Spinal cord (tissue), 9 donors: ENCODE measurements at regions not wholly inside any gene's neighbourhood (a gene's known extent, or its start where the extent isn't known, plus 50 kb on each side); places are given as distances from the start of the nearest gene placed in this dataset.
"Not testable (repeated sequence)": the region's sequence is repeated elsewhere in the genome, so short reads cannot be mapped to it uniquely, and the experiment has no call there.

Experiments used
- DNase-seq, 6 donors: peaks; one replicate each; pipeline versions ENCODE4 v3.0.0 to v3.0.0-alpha.2; 2013 to 2015; ENCODE audit warnings: low spot score in 6 of 6, low read depth in 4 of 6
- H3K27ac ChIP-seq: one replicate; pipeline ENCODE4 v1.5.1; 2013; ENCODE audit warnings: low read depth, low read length, control low read depth
- H3K27me3 ChIP-seq: one replicate; pipeline ENCODE4 v1.6.1; 2013; ENCODE audit warnings: low read length; ENCODE audit not compliant: control insufficient read depth, insufficient read depth
- H3K36me3 ChIP-seq: one replicate; pipeline ENCODE4 v1.6.1; 2013; ENCODE audit warnings: low read length; ENCODE audit not compliant: control insufficient read depth, insufficient read depth
- H3K4me1 ChIP-seq: one replicate; pipeline ENCODE4 v1.6.1; 2013; ENCODE audit warnings: low read length; ENCODE audit not compliant: control insufficient read depth, insufficient read depth
- H3K4me3 ChIP-seq: one replicate; pipeline ENCODE4 v1.5.1; 2013; ENCODE audit warnings: low read depth, low read length, control low read depth
- H3K9me3 ChIP-seq: one replicate; pipeline ENCODE4 v1.6.1; 2013; ENCODE audit warnings: low read length; ENCODE audit not compliant: control insufficient read depth, insufficient read depth
- WGBS: methylation state at CpG from one replicate; pipeline ENCODE4 v1.1.5; 2013; ENCODE audit warnings: missing lambda C conversion rate; ENCODE audit not compliant: insufficient coverage; 5-methylcytosine and 5-hydroxymethylcytosine counted together
- donor health status: healthy.

DNA sequence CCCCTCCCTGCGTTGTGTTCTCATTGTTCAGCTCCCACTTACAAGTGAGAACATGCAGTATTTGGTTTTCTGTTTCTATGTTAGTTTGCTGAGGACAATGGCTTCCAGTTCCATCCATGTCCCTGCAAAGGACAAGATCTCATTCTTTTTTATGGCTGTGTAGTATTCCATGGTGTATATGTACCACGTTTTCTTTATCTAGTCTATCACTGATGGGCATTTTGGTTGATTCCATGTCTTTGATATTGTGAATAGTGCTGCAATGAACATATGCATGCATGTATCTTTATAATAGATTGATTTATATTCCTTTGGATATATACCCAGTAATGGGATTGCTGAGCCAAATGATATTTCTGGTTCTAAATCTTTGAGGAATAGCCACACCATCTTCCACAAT lies 265.1 kb downstream of the ANTXR2 start:
- H3K27me3 ChIP-seq, H3K36me3 ChIP-seq, H3K4me1 ChIP-seq, H3K4me3 ChIP-seq, H3K9me3 ChIP-seq, DNase-seq, H3K27ac ChIP-seq: not testable (repeated sequence)
- no CpG with 5 or more reads among the region's 2 CpGs for WGBS

DNA sequence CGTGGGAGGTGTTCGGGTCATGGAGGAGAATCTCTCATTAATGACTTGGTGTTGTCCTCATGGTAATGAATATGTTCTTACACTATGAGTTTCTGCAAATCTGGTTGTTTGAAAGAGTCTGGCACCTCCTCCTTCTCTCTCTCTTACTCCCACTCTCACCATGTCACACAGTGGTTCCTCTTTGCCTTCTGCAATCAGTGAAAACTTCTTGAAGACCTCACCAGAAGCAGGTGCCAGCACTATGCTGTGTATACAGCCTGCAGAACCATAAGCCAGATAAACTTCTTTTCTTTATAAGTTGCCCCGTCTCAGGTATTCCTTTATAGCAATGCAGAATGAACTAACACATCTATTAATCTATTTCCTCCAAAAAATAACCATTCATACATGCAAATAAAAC lies 275.0 kb downstream of the ANTXR2 start:
- no peak overlapping the region for H3K4me3 ChIP-seq
- no peaks in the 10 kb centered on the region for H3K27me3 ChIP-seq
- WGBS = 100% methylated on average over 1 of the region's 3 CpGs
- H3K9me3 ChIP-seq = no peaks in the 10 kb centered on the region
- no peaks in the 10 kb centered on the region for H3K4me1 ChIP-seq
- H3K36me3 ChIP-seq = no peaks in the 10 kb centered on the region
- H3K27ac ChIP-seq = no peak overlapping the region
- no peak for DNase-seq

DNA sequence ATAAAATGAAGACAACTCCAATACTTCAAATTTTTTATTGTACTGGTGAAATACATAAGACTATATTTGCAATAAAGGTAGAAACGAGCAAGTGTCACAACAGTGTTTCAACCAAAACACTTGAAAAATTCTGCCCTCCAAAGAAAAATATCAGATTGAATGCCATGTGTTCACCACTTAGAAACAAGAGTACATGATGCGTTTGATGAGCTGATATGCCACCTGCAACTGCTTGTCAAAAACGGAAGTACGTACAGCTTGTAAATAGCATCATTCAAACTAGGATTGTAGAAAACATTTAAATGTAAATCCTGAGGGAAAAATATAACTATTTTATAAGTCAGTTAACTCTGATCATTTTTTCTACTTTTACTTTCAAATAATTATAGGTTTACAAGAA lies 276.1 kb downstream of the ANTXR2 start:
- Histone ChIP-seq H3K4me1 (no peaks in the 10 kb centered on the region), H3K27me3 (no peaks in the 10 kb centered on the region), H3K36me3 (no peaks in the 10 kb centered on the region), H3K4me3 (no peak overlapping the region), H3K9me3 (no peaks in the 10 kb centered on the region), H3K27ac (no peak overlapping the region)
- peak in 2 of 6 donors; percentile 5 to 14 for DNase-seq
- WGBS = no CpG with 5 or more reads among the region's 4 CpGs

DNA sequence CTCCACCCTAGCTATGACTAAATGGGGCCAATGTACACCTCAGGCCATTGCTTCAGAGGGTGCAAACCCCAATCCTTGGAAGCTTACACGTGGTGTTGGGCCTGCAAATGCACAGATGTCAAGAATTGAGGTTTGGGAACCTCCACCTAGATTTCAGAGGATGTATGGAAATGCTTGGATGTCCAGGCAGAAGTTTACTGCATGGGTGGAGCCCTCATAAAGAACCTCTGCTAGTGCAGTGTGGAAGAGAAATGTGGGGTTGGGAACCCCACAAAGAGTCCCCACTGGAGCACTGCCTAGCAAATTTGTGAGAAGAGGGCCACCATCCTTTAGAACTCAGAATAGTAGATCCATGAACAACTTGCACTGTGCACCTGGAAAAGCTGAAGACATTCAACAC lies 284.1 kb downstream of the ANTXR2 start:
- no peak overlapping the region for H3K4me3 ChIP-seq
- peaks cover 6% of the 10 kb centered on the region for H3K9me3 ChIP-seq
- H3K27me3 ChIP-seq = no peaks in the 10 kb centered on the region
- H3K27ac ChIP-seq = no peak overlapping the region
- DNase-seq = no peak
- H3K4me1 ChIP-seq = no peaks in the 10 kb centered on the region
- WGBS = 10% methylated on average over 1 of the region's 1 CpG
- no peaks in the 10 kb centered on the region for H3K36me3 ChIP-seq

DNA sequence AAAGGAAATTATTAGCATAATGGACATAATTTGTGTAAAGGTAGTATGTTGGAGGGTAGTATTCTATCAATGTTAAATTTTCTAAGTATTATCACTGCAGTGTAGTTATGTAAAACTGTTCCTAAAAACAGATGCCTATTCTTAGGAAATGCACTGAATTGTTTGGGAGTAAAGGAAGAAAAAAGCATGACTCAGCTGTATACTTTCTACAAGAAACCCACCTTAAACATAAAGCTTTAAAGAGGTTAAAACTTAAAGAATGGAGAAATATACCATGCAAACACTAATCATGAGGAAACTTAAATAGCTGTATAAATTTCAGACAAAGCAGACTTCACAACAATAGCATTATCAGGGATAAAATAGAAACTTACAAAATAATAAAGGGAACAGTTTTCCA lies 292.9 kb downstream of the ANTXR2 start:
- Histone ChIP-seq H3K27me3 (no peaks in the 10 kb centered on the region), H3K36me3 (no peaks in the 10 kb centered on the region), H3K4me1 (no peaks in the 10 kb centered on the region), H3K27ac (no peak overlapping the region), H3K4me3 (no peak overlapping the region), H3K9me3 (peaks cover 4% of the 10 kb centered on the region)
- DNase-seq = no peak

DNA sequence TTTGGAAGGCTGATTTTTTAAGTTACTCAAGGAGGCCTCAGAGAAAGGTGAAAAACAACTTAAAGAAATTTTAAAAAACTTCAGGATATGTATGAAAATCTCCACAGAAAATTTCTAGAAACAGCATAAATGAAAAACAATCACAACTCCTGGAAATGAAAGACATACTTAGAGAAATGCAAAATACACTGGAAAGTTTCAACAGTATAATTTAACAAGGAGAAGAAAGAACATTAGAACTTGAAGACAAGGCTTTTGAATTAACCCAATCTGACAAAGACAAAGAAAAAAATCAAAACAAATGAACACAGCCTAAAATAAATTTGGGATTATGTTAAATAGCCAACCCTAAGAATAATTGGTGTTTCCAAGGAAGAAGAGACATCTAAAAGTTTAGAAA lies 300.5 kb downstream of the ANTXR2 start:
- H3K27me3 ChIP-seq = no peaks in the 10 kb centered on the region
- peaks cover 10% of the 10 kb centered on the region for H3K9me3 ChIP-seq
- H3K4me3 ChIP-seq = no peak overlapping the region
- H3K27ac ChIP-seq = no peak overlapping the region
- no peaks in the 10 kb centered on the region for H3K36me3 ChIP-seq
- no peak for DNase-seq
- no peaks in the 10 kb centered on the region for H3K4me1 ChIP-seq

DNA sequence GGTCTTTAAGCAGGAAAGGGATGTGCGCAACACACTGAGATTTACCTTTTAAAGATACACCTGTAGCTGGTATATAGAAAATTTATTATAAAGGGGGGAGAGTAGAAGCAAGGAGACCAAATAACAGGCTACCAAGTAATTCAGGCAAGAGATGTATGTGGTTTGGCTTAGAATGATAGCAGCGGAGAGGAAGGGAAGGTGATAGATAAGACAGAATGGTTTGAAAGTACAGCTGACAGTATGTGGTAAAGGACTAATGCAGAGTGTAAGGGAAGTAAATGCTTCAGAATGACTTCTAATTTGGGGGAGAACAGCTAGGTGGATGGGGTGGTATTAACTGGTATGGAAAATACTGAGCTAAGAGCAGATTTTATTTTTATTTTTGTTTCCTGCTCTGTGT lies 308.9 kb downstream of the ANTXR2 start:
- Histone ChIP-seq H3K4me3 (no peak overlapping the region), H3K9me3 (peaks cover 6% of the 10 kb centered on the region), H3K27ac (no peak overlapping the region), H3K27me3 (no peaks in the 10 kb centered on the region), H3K36me3 (no peaks in the 10 kb centered on the region), H3K4me1 (no peaks in the 10 kb centered on the region)
- DNase-seq = no peak
- 100% methylated on average over 1 of the region's 2 CpGs for WGBS

DNA sequence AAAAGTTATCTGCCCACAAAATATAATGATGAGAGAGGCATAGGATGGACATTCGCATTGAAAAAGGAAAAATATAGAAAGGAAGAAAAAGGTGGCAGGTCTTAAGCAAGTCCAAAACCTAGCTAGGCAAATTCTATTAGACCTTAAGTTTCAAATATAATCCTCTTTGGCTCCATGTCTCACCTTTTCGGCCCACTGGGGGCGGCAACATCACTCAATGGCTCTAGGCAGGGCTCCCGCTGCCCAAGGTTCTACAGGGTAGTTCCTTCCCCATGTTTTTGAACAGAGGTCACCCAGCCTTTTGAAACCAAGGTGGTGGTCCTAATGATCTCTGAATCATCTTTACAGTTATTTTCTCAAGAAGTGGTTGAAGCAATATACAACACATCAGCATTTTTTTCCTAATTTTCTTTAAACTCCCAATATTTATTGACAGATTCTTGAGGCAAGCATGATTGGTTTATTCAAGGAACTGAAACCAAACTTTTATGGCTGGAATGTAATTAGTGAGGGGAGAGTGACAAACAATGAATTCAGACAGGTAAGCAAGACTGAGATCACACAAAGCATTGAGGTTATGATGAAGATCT lies 309.4 kb downstream of the ANTXR2 start:
- H3K4me3 ChIP-seq = no peak overlapping the region
- DNase-seq = no peak
- H3K27ac ChIP-seq = no peak overlapping the region
- H3K36me3 ChIP-seq = no peaks in the 10 kb centered on the region
- no peaks in the 10 kb centered on the region for H3K27me3 ChIP-seq
- H3K9me3 ChIP-seq = peaks cover 6% of the 10 kb centered on the region
- no peaks in the 10 kb centered on the region for H3K4me1 ChIP-seq
- 87% methylated on average over 3 of the region's 4 CpGs for WGBS

DNA sequence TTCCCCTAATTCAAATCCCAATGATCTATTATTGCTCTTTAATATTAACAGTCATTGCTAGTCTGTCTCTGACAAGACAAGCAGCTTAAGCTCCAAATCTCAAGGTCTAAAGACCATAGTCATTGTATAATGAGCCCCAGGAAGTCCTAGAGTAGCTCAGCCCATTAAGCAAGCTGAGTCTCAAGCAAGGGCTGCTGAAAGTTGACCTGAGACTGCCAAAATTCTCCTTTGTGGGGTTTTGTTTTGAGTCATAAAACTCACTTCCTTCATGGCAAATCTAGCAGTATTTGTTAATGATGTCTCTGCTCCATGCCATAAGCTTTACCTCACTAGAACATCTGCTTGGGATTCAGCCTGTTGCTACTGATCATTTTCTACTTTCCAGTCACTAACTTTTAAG lies 313.2 kb downstream of the ANTXR2 start:
- no peaks in the 10 kb centered on the region for H3K9me3 ChIP-seq
- no peak overlapping the region for H3K4me3 ChIP-seq
- H3K36me3 ChIP-seq = no peaks in the 10 kb centered on the region
- DNase-seq = no peak
- no peaks in the 10 kb centered on the region for H3K4me1 ChIP-seq
- no peak overlapping the region for H3K27ac ChIP-seq
- H3K27me3 ChIP-seq = no peaks in the 10 kb centered on the region

DNA sequence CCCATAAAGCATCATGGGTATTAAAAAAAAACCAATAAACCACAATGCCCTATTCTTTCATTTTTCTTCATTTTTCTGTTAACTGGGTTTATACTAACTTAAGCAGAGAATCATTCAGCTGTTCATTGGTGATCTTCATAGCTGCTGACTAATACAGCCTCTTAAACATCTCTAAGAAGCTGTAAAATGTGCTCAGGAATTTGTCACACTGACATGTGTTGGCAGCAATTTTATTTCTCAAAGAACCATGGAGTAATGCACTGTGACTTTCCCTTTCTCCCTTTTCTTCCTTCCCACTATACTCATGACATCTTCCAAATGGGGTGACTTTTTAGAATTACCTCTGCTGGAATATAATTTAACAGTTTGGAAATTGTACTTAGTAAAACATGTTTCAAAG lies 315.4 kb downstream of the ANTXR2 start:
- peak overlapping the region; percentile 12 for H3K27ac ChIP-seq
- no peak overlapping the region for H3K4me3 ChIP-seq
- DNase-seq = peak in 2 of 6 donors; percentile 9 to 57
- H3K4me1 ChIP-seq = no peaks in the 10 kb centered on the region
- no peaks in the 10 kb centered on the region for H3K36me3 ChIP-seq
- H3K27me3 ChIP-seq = no peaks in the 10 kb centered on the region
- no peaks in the 10 kb centered on the region for H3K9me3 ChIP-seq
